GM18873 (cell line): ENCODE measurements at regions not wholly inside any gene's neighbourhood (a gene's known extent, or its start where the extent isn't known, plus 50 kb on each side); places are given as distances from the start of the nearest gene placed in this dataset.
"Not testable (repeated sequence)": the region's sequence is repeated elsewhere in the genome, so short reads cannot be mapped to it uniquely, and the experiment has no call there.

Source experiments
- ATAC-seq: cut with Tn5 transposase; IDR thresholded peaks from one replicate; pipeline ENCODE4 v1.9.1; 2021; ENCODE audit warnings: mild to moderate bottlenecking, moderate library complexity, moderate number of reproducible peaks; ENCODE audit not compliant: unreplicated experiment, low FRiP score

GRCh38 chr4:23973308-23973855 lies 83.5 kb upstream of the PPARGC1A start:
- ATAC-seq: no peak

GRCh38 chr4:23972805-23973204 lies 83.0 kb upstream of the PPARGC1A start:
- no peak for ATAC-seq

- ATAC-seq: no peak
These were observed 82.3 kb upstream of the PPARGC1A start for GRCh38 chr4:23972187-23972586.

- no peak for ATAC-seq
These were observed 80.5 kb upstream of the PPARGC1A start for GRCh38 chr4:23970201-23970850.

- no peak for ATAC-seq
These were observed 79.8 kb upstream of the PPARGC1A start for GRCh38 chr4:23969635-23970145.

- no peak for ATAC-seq
These were observed 77.4 kb upstream of the PPARGC1A start for GRCh38 chr4:23967281-23967680.

- no peak for ATAC-seq
These were observed 76.9 kb upstream of the PPARGC1A start for GRCh38 chr4:23966725-23967124.

- ATAC-seq: no peak
These were observed 72.6 kb upstream of the PPARGC1A start for GRCh38 chr4:23962462-23962861.

- ATAC-seq: not testable (repeated sequence)
These were observed 71.5 kb upstream of the PPARGC1A start for GRCh38 chr4:23961395-23961794.

GRCh38 chr4:23959396-23960148 lies 69.7 kb upstream of the PPARGC1A start:
- no peak for ATAC-seq

GRCh38 chr4:23958749-23959148 lies 68.9 kb upstream of the PPARGC1A start:
- no peak for ATAC-seq

GRCh38 chr4:23957465-23957864 lies 67.6 kb upstream of the PPARGC1A start:
- no peak for ATAC-seq

- ATAC-seq: no peak
These were observed 66.9 kb upstream of the PPARGC1A start for GRCh38 chr4:23956601-23957364.

- no peak for ATAC-seq
These were observed 62.4 kb upstream of the PPARGC1A start for GRCh38 chr4:23952258-23952657.

- no peak for ATAC-seq
These were observed 58.0 kb upstream of the PPARGC1A start for GRCh38 chr4:23947826-23948225.

GRCh38 chr4:23946299-23946698 lies 56.5 kb upstream of the PPARGC1A start:
- no peak for ATAC-seq

- no peak for ATAC-seq
These were observed 55.7 kb upstream of the PPARGC1A start for GRCh38 chr4:23945451-23946017.

GRCh38 chr4:23944556-23944955 lies 54.7 kb upstream of the PPARGC1A start:
- ATAC-seq: not testable (repeated sequence)

GRCh38 chr4:23943478-23943877 lies 53.6 kb upstream of the PPARGC1A start:
- no peak for ATAC-seq

GRCh38 chr4:23942471-23942870 lies 52.6 kb upstream of the PPARGC1A start:
- no peak for ATAC-seq
